ENCODE measurements at regions not wholly inside any gene's neighbourhood (a gene's known extent, or its start where the extent isn't known, plus 50 kb on each side); places are given as distances from the start of the nearest gene placed in this dataset.
"Not testable (repeated sequence)": the region's sequence is repeated elsewhere in the genome, so short reads cannot be mapped to it uniquely, and the experiment has no call there.

- DNase-seq, result no peak
These were observed 93.6 kb downstream of the ZNF281 start for GRCh38 chr1:200316148-200316803.

- DNase-seq, result no peak
These were observed 95.6 kb downstream of the ZNF281 start for GRCh38 chr1:200314085-200314750.

DNA sequence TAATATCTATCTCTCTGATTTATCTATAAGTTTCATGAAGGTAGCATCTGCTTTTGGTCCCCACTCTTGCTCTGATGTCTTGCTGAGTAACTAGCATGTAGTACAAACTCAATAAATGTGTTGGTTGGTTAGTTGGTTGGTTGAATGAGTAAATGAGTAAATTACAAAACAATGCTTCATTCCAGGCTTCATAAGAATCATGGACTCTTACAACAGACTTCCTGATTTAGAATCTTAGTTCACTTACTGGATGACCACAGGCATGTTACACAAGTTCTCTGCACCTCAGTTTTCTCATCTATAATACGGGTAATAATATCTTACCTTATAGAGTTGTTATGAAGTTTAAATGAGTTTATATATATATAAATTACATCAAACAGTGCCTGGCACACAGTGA, 98.6 kb downstream of the ZNF281 start:
- no peak for DNase-seq

DNA sequence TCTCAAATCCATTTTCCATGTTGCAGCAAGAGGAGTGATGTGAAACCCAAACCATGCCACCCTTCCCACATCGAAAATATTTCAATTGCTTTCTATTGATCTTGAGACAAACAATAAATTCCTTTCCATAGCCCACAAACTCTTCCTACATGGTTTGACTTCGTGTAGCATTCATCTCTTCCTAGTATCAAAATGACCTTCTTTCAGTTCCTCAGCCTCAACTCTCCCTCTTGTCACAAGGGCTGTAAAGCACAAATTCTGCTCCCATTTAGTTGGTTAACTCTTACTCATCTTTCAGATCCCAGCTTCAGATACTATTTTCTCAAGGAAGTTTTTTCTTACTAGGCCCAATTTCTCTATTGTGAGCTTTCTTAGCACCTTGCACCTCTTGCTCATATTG, 99.0 kb downstream of the ZNF281 start:
- DNase-seq, result no peak

DNA sequence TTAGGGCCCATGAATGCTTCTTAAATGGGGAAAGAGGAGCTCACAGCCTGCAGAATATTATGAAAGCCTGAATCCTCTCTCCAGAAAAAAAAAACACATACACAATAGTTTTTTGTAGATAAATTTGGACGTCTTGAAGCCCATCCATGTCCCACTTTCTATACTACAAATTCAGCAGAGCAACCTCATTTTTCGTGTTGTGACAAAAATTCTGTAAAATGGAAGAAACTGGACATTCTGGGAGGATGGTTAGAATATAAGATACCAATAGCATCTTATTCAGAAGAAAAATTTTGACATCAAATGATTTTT, 102.1 kb downstream of the ZNF281 start:
- no peak for DNase-seq

- no peak for DNase-seq
These were observed 102.7 kb downstream of the ZNF281 start for GRCh38 chr1:200306944-200307754.

GRCh38 chr1:200305806-200306205, 104.0 kb downstream of the ZNF281 start:
- no peak for DNase-seq

DNA sequence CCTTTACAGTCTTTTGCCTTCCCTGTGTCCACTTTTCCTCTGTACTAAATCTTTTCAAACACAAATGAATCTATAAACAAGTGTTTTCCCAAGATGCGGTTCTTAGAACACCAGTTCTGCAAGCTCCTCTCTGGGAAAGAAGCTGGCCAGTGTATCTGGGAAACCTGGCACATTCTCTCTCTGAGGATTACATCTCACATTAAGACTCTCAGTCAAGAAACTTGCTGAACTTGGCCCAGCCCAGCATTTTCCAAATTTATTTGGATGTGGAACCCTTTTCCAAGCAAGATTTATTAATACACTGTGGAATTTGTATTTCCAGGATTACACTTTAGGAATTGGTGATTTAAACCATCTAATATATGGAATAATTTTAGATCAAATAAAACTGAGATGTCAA, 105.7 kb downstream of the ZNF281 start:
- no peak for DNase-seq

- DNase-seq, result no peak
These were observed 106.9 kb downstream of the ZNF281 start for GRCh38 chr1:200302921-200303290.

DNA sequence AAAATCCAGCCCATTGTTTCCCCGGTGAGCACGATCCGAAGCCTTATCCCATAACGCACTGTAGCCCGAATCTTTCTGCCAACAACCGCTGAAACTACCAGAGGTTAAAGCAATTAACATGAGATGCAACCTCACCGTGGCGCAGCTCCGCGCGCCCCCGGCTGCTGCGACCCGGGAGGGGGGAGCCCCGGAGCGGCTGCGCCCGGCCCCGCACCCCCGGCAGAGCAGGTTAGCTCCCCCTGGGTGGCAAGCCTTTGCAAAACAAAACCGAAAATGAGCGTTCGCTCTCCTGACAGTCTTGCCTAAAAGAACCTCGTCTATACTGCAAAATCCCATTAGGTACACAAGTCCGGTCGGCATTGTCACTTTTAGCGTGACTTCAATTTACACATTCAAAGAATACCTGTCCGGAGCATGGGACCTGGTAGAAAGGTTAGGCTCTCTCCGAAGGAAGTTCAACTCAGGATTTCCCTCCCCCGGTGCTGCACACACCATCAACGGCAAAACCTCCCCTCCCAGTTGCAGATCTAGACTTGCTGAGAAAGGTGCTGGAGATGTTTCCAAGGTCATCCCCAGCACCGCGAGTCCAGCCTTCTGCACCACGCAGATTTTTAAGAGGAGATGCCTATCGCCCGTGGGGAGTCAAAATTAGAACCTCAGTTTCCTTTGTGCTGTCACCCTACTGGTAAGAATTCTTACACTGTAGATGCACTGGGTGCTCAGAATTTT, 107.5 kb downstream of the ZNF281 start:
- DNase-seq, result peak; percentile 7 to 58 (median 31)

- DNase-seq, result no peak
These were observed 108.7 kb downstream of the ZNF281 start for GRCh38 chr1:200301152-200301551.

DNA sequence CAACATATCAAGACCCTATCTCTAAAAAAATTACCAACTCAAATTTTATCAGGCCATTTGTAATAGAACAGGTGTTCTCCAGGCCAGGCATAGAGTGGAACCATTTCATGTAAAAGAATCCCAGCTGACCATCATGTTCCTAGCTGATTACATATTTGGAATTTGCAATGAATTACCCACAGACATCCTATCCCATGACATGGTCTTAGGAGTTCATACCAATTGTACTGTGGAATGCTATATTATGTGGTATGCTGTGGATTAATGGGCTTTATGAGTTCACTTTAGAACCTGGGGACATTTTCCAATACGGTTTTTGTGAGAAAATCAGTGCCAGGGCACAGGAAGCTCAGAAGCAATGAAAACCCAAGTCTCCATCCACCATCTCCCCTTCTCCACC, 110.3 kb downstream of the ZNF281 start:
- no peak for DNase-seq

DNA sequence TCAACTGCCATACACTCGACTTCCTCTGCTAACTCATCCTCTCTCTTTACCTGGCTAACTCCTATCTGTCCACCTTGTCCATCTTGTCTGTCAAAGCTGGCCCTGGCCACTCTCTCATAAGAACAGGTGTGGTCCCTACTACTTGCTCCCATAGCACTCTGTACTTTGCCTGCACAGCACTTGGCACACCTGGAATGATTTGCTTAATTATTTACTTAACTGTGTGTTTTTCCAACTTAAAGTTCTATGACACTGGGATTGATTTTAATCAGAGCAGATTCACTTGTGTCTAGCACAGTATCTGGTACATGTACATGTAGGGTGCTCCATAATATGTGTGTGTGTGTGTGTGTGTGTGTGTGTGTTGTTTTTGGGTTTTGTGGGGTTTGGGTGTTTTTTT, 111.6 kb downstream of the ZNF281 start:
- no peak for DNase-seq

DNA sequence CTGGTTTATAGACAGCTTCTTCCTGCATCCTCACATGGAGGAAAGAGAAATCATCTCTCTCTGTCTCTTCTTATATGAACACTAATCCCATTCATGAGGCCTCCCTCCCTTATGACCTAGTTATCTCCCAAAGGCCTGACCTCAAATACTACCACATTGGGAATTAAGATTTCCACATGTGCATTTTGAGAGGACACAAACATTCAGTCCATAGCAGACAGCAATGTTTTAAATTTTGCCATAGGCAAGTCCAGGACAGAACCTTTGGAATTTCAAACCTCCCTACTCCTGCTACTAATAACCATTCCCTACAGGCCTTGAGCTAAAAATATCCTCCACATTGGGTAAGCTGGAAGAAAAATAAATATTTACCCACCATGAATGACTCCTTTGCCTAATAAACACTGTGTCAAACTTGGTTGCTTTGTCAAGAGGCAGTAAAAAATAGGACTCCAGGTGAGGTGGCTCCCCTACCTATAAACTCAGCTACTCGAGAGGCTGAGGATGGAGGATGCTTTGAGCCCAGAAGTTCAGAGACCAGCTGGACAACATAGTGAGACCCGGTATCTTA, 113.7 kb downstream of the ZNF281 start:
- no peak for DNase-seq

GRCh38 chr1:200294241-200294640, 115.6 kb downstream of the ZNF281 start:
- no peak for DNase-seq

- DNase-seq, result no peak
These were observed 117.1 kb downstream of the ZNF281 start for GRCh38 chr1:200292699-200293098.

DNA sequence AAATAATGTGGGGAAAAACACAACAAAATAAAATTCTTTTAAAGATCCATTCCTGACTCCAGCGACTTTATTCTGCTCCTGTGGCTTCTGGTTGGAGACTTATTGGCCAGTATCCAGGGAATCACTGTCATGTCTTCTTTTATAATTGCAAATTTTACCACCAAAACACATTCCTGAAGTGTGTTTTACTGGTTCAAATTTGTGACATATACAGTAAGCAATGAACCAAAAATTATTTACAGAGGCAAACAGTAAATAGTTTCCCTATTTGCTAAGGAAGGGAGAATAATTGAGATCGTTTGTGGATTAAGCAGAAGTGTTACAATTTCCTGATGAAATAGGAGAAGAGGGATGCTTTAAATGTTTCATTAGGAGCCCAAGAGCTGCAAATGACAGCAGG, 118.7 kb downstream of the ZNF281 start:
- no peak for DNase-seq

DNA sequence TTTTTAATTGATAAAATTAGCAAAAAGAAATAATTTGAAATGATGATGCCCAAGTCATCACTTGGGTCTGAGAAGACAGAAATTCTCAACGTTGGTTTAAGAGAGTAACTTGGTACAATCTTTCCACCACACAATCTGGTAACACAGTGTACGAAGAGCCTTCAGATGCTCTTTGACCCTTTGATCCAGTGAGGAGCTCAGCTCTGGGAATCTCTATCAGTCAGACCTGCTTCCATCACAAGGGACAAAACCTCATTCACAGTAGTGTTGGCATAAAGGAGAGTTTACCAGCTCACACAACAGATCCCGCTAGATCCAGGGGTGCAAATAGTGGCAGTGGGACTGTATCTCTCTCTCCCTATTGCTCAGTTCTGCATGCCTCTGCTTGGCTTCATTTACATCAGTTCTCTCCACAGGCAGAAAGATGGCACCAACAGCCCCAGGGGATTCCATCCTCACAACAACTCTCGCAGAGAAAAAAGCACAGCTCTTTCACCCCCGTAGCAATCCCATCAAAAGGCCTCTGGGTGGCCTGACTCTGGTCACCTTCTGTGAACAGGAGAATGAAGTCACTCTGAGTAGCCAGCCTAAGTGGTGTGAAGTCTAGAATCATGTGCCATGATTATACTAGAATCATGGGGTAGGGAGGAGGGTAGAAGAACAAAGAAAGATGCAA, 119.7 kb downstream of the ZNF281 start:
- no peak for DNase-seq

GRCh38 chr1:200288226-200288625, 121.6 kb downstream of the ZNF281 start:
- DNase-seq, result no peak

DNA sequence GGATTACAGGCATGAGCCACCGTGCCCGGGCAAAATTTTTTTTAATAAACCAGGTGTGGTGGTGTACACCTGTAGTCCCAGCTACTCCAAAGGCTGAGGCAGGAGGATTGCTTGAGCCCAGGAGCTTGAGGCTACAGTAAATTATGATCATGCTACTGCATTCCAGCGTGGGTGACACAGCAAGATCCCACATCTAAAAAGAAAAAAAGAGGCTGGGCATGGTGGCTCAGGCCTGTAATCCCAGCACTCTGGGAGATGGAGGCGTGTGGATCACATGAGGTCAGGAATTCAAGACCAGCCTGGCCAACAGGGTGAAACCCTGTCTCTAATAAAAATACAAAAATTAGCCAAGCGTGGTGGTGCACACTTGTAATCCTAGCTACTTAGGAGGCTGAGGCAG, 125.6 kb downstream of the ZNF281 start:
- not testable (repeated sequence) for DNase-seq

GRCh38 chr1:200282497-200283122, 127.2 kb downstream of the ZNF281 start:
- DNase-seq, result no peak

DNA sequence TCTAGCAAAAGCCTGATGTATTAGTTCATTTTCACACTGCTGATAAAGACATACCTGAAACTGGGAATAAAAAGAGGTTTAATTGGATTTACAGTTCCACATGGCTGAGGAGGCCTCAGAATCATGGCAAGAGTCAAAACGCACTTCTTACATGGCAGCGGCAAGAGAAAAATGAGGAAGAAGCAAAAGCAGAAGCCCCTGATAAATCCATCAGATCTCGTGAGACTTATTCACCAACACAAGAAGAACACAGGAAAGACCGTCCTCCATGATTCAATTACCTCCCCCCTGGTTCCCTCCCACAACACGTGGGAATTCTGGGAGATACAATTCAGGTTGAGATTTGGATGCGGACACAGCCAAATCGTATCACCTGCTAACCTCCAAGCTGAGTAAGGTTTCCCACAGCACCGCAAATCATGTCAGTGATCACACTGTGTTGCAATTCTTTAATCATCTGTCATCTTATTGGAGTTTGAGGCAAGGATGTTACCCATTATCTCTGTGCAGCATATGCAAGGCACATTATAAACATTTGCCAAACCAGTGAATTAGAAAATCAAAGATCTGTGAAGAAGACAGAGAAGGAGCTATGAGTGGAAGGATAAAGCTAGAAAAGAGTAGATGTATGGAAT, 128.5 kb downstream of the ZNF281 start:
- DNase-seq, result no peak
